ENCODE measurements at regions not wholly inside any gene's neighbourhood (a gene's known extent, or its start where the extent isn't known, plus 50 kb on each side); places are given as distances from the start of the nearest gene placed in this dataset.

DNA sequence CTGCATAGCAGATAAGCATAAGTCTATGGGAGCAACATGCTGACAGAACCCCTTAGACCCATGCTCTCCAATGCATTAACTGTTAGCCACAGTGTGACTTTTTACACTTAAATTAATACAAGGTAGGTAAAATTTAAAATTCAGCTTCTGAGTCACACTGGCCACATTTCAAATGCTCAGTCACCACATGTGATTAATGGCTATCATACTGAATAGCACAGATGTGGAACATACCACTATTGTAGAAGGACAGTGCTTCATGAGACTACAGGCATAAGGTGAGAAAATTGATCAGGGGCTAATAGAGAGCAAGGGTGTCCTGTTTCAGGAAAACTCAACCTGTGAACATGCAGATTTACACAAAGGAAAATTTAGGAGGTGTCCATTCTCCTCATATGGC is 357.0 kb upstream of the SEMA6D start:
- DNase-seq (ENCODE audit: low spot score) = no peak
- Mint-ChIP-seq H3K4me3 (ENCODE audit: unreplicated experiment) (no peak overlapping the region), H3K36me3 (ENCODE audit: low read depth, unreplicated experiment) (no peaks in the 10 kb centered on the region), H3K27me3 (ENCODE audit: unreplicated experiment) (peaks cover 2% of the 10 kb centered on the region), H3K27ac (ENCODE audit: unreplicated experiment) (no peak overlapping the region), H3K4me1 (ENCODE audit: unreplicated experiment) (peaks cover 6% of the 10 kb centered on the region), H3K9me3 (ENCODE audit: unreplicated experiment) (no peaks in the 10 kb centered on the region)
- TF ChIP-seq CTCF (IDR thresholded peaks at IDR 0.05; ENCODE audit: unreplicated experiment) = no peak

- no peak for TF ChIP-seq CTCF (IDR thresholded peaks at IDR 0.05; ENCODE audit: unreplicated experiment)
- Mint-ChIP-seq H3K36me3 (ENCODE audit: low read depth, unreplicated experiment) (no peaks in the 10 kb centered on the region), H3K4me1 (ENCODE audit: unreplicated experiment) (peaks cover 6% of the 10 kb centered on the region), H3K9me3 (ENCODE audit: unreplicated experiment) (no peaks in the 10 kb centered on the region), H3K27ac (ENCODE audit: unreplicated experiment) (no peak overlapping the region), H3K27me3 (ENCODE audit: unreplicated experiment) (peaks cover 2% of the 10 kb centered on the region), H3K4me3 (ENCODE audit: unreplicated experiment) (no peak overlapping the region)
- no peak for DNase-seq (ENCODE audit: low spot score)
These were observed 355.0 kb upstream of the SEMA6D start for GRCh38 chr15:47362118-47362905.

DNA sequence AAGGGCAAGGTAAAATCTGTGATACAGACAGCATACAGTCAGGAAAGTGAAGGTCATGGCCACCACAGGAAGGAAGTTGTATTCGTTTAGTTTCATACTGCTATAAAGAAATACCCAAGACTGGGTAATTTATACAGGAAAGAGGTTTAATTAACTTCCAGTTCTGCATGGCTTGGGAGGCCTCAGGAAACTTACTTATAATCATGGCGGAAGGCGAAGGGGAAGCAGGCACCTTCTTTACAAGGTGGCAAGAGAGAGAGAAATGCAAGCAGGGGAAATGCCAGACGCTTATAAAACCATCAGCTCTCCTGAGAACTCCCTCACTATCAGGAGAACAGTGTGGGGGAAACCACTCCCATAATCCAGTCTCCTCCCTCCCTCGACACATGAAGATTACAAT is 353.7 kb upstream of the SEMA6D start:
- no peak overlapping the region for H3K4me3 Mint-ChIP-seq (ENCODE audit: unreplicated experiment)

GRCh38 chr15:47364230-47365141 is 352.8 kb upstream of the SEMA6D start:
- peaks cover 6% of the 10 kb centered on the region for H3K4me1 Mint-ChIP-seq (ENCODE audit: unreplicated experiment)
- H3K36me3 Mint-ChIP-seq (ENCODE audit: low read depth, unreplicated experiment) = no peaks in the 10 kb centered on the region
- no peaks in the 10 kb centered on the region for H3K27me3 Mint-ChIP-seq (ENCODE audit: unreplicated experiment)
- H3K4me3 Mint-ChIP-seq (ENCODE audit: unreplicated experiment) = no peak overlapping the region
- no peak for DNase-seq (ENCODE audit: low spot score)
- no peak for TF ChIP-seq CTCF (IDR thresholded peaks at IDR 0.05; ENCODE audit: unreplicated experiment)
- H3K27ac Mint-ChIP-seq (ENCODE audit: unreplicated experiment) = no peak overlapping the region
- H3K9me3 Mint-ChIP-seq (ENCODE audit: unreplicated experiment) = no peaks in the 10 kb centered on the region

More for the DNA sequence above, 353.7 kb upstream of the SEMA6D start:
- TF ChIP-seq CTCF (IDR thresholded peaks at IDR 0.05; ENCODE audit: unreplicated experiment) = no peak
- H3K9me3 Mint-ChIP-seq (ENCODE audit: unreplicated experiment) = no peaks in the 10 kb centered on the region
- no peak overlapping the region for H3K27ac Mint-ChIP-seq (ENCODE audit: unreplicated experiment)
- peaks cover 6% of the 10 kb centered on the region for H3K4me1 Mint-ChIP-seq (ENCODE audit: unreplicated experiment)
- DNase-seq (ENCODE audit: low spot score) = no peak
- no peaks in the 10 kb centered on the region for H3K27me3 Mint-ChIP-seq (ENCODE audit: unreplicated experiment)
- H3K36me3 Mint-ChIP-seq (ENCODE audit: low read depth, unreplicated experiment) = no peaks in the 10 kb centered on the region

Data from endothelial cell (in vitro differentiated cells).